GM23338 (cell line): ENCODE measurements at regions not wholly inside any gene's neighbourhood (a gene's known extent, or its start where the extent isn't known, plus 50 kb on each side); places are given as distances from the start of the nearest gene placed in this dataset.

Source experiments
- ATAC-seq: fragments of 200-7000 bp; cut with Tn5 transposase; 3 replicates; pipeline ENCODE4 v1.9.1; 2020
- DNase-seq: peaks from one replicate; pipeline ENCODE4 v3.0.0-alpha.2; 2015; ENCODE audit warnings: low spot score
- H2AFZ ChIP-seq: fragments of 200-600 bp; sonication (generic); 2 replicates; pipeline ENCODE4 v1.8.0; 2016; ENCODE audit warnings: antibody characterized with exemption, mild to moderate bottlenecking, moderate library complexity
- H3F3A ChIP-seq: fragments of 200-600 bp; sonication (generic); replicated peaks from 2 replicates; pipeline ENCODE4 v1.8.0; 2017; ENCODE audit warnings: antibody characterized with exemption, mixed run types, low read depth
- H3K27ac ChIP-seq: fragments of 200-600 bp; sonication (generic); 2 replicates; pipeline ENCODE4 v1.6.1; 2016; ENCODE audit warnings: low read depth
- H3K27me3 ChIP-seq: fragments of 200-600 bp; sonication (generic); 2 replicates; pipeline ENCODE4 v1.8.0; 2016; ENCODE audit warnings: mild to moderate bottlenecking, mixed run types, moderate library complexity; ENCODE audit not compliant: insufficient read depth
- H3K36me3 ChIP-seq: fragments of 200-600 bp; sonication (generic); 2 replicates; pipeline ENCODE4 v1.8.0; 2016; ENCODE audit warnings: mild to moderate bottlenecking; ENCODE audit not compliant: insufficient read depth
- H3K4me1 ChIP-seq: fragments of 200-600 bp; sonication (generic); 2 replicates; pipeline ENCODE4 v1.8.0; 2016; ENCODE audit warnings: mild to moderate bottlenecking, moderate library complexity; ENCODE audit not compliant: insufficient read depth
- H3K4me2 ChIP-seq: fragments of 200-600 bp; sonication (generic); 2 replicates; pipeline ENCODE4 v1.7.1; 2017; ENCODE audit warnings: mixed run types
- H3K4me3 ChIP-seq: fragments of 200-600 bp; sonication (generic); 2 replicates; pipeline ENCODE4 v1.6.1; 2016; ENCODE audit warnings: mixed run types
- H3K79me2 ChIP-seq: fragments of 200-600 bp; sonication (generic); replicated peaks from 2 replicates; pipeline ENCODE4 v1.8.0; 2017; ENCODE audit warnings: mild to moderate bottlenecking; ENCODE audit not compliant: insufficient read depth
- H3K9me2 ChIP-seq: fragments of 200-600 bp; sonication (generic); 2 replicates; pipeline ENCODE4 v1.8.0; 2017; ENCODE audit not compliant: insufficient read depth
- H4K20me1 ChIP-seq: fragments of 200-600 bp; sonication (generic); replicated peaks from 2 replicates; pipeline ENCODE4 v1.8.0; 2017; ENCODE audit warnings: mild to moderate bottlenecking; ENCODE audit not compliant: insufficient read depth
- H3K27ac Mint-ChIP-seq: 2 replicates; pipeline ENCODE4 v1.8.0; 2020; ENCODE audit warnings: inconsistent platforms, mild to moderate bottlenecking, moderate library complexity, mixed read lengths
- H3K27me3 Mint-ChIP-seq: 3 replicates; pipeline ENCODE4 v1.8.0; 2022; ENCODE audit warnings: low read depth, mild to moderate bottlenecking, moderate library complexity, mixed read lengths, inconsistent platforms; ENCODE audit not compliant: insufficient read depth, poor library complexity
- H3K36me3 Mint-ChIP-seq: 3 replicates; pipeline ENCODE4 v1.8.0; 2021; ENCODE audit warnings: low read depth, mild to moderate bottlenecking, inconsistent platforms, moderate library complexity, mixed read lengths
- H3K4me1 Mint-ChIP-seq: 3 replicates; pipeline ENCODE4 v1.8.0; 2020; ENCODE audit warnings: mild to moderate bottlenecking, inconsistent platforms, mixed read lengths
- H3K4me3 Mint-ChIP-seq: 3 replicates; pipeline ENCODE4 v1.8.0; 2021; ENCODE audit warnings: moderate library complexity, mild to moderate bottlenecking, inconsistent platforms, mixed read lengths
- H3K9me3 Mint-ChIP-seq: 3 replicates; pipeline ENCODE4 v1.8.0; 2020; ENCODE audit warnings: moderate library complexity, mild to moderate bottlenecking, inconsistent platforms, mixed read lengths
- CREB1 ChIP-seq: fragments of 250-450 bp; sonication (Bioruptor Pico); IDR thresholded peaks from 2 replicates; pipeline ENCODE4 v1.5.0; 2020; ENCODE audit warnings: low read depth, mild to moderate bottlenecking, moderate library complexity
- ETS1 ChIP-seq: IDR thresholded peaks from 2 replicates; pipeline ENCODE4 v1.6.1; 2016; ENCODE audit warnings: antibody characterized with exemption
- EZH2 ChIP-seq: fragments of 200-600 bp; sonication (generic); IDR thresholded peaks from one replicate; pipeline ENCODE4 v1.8.0; 2017; ENCODE audit warnings: antibody characterized with exemption, mild to moderate bottlenecking, low read depth; ENCODE audit not compliant: unreplicated experiment
- EZH2phosphoT487 ChIP-seq: fragments of 200-600 bp; sonication (generic); IDR thresholded peaks from one replicate; pipeline ENCODE4 v1.8.1; 2018; ENCODE audit warnings: antibody characterized with exemption; ENCODE audit not compliant: unreplicated experiment
- JUNB ChIP-seq: IDR thresholded peaks from one replicate; pipeline ENCODE4 v1.6.1; 2016; ENCODE audit warnings: antibody characterized with exemption; ENCODE audit not compliant: unreplicated experiment
- NANOG ChIP-seq: IDR thresholded peaks from 2 replicates; pipeline ENCODE4 v1.6.1; 2016; ENCODE audit warnings: antibody characterized with exemption, borderline replicate concordance
- POLR2AphosphoS5 ChIP-seq: IDR thresholded peaks from 2 replicates; pipeline ENCODE4 v1.6.1; 2016; ENCODE audit warnings: antibody characterized with exemption, low read depth
- REST ChIP-seq: IDR thresholded peaks from one replicate; pipeline ENCODE4 v1.6.1; 2018; ENCODE audit warnings: antibody characterized with exemption; ENCODE audit not compliant: unreplicated experiment
- STAT1 ChIP-seq: IDR thresholded peaks from one replicate; pipeline ENCODE4 v1.6.1; 2016; ENCODE audit warnings: antibody characterized with exemption; ENCODE audit not compliant: unreplicated experiment
- ZNF114 ChIP-seq: fragments of 250-450 bp; sonication (Bioruptor Pico); IDR thresholded peaks from 2 replicates; pipeline ENCODE4 v1.5.0; 2020; ENCODE audit warnings: mild to moderate bottlenecking, moderate library complexity
- ZNF331 ChIP-seq: fragments of 250-450 bp; sonication (Bioruptor Pico); IDR thresholded peaks from 2 replicates; pipeline ENCODE4 v1.5.0; 2020; ENCODE audit warnings: low read depth, mild to moderate bottlenecking, moderate library complexity
- TF ChIP-seq, protein P1 (sequence below): fragments of 250-450 bp; sonication (Bioruptor Pico); IDR thresholded peaks from 2 replicates; pipeline ENCODE4 v1.5.0; 2020; ENCODE audit warnings: mild to moderate bottlenecking, moderate library complexity
- TF ChIP-seq, protein P2 (sequence below), 2 experiments: fragments of 200-600 bp in 1 of 2; sonication (generic) in 1 of 2; conservative IDR thresholded peaks; 2 replicates each; pipeline versions ENCODE4 v1.5.1 to v1.6.1; 2016 to 2017; ENCODE audit warnings: antibody characterized with exemption in 2 of 2, low read depth in 2 of 2, mild to moderate bottlenecking in 2 of 2, moderate library complexity in 1 of 2

GRCh38 chr6:134720353-134721059, 229.4 kb downstream of the ALDH8A1 start:
- Histone ChIP-seq H4K20me1 (no peaks in the 10 kb centered on the region), H3K4me1 (no peaks in the 10 kb centered on the region), H2AFZ (peak overlapping the region; percentile 57; the same call in 1 of the 2 replicates), H3K4me2 (no peak overlapping the region), H3K27me3 (no peaks in the 10 kb centered on the region), H3K79me2 (no peaks in the 10 kb centered on the region), H3F3A (no peaks in the 10 kb centered on the region), H3K36me3 (no peaks in the 10 kb centered on the region), H3K27ac (no peak overlapping the region), H3K4me3 (no peak overlapping the region), H3K9me2 (no peaks in the 10 kb centered on the region)
- ATAC-seq (no peak), DNase-seq (no peak)
- TF ChIP-seq EZH2 (no peak), EZH2phosphoT487 (no peak), ETS1 (no peak), NANOG (no peak), REST (no peak), STAT1 (no peak), ZNF331 (CRISPR knock-in tag) (no peak), ZNF114 (no peak), JUNB (no peak), CREB1 (CRISPR knock-in tag) (no peak), POLR2AphosphoS5 (no peak)
- TF ChIP-seq, protein P1, sequence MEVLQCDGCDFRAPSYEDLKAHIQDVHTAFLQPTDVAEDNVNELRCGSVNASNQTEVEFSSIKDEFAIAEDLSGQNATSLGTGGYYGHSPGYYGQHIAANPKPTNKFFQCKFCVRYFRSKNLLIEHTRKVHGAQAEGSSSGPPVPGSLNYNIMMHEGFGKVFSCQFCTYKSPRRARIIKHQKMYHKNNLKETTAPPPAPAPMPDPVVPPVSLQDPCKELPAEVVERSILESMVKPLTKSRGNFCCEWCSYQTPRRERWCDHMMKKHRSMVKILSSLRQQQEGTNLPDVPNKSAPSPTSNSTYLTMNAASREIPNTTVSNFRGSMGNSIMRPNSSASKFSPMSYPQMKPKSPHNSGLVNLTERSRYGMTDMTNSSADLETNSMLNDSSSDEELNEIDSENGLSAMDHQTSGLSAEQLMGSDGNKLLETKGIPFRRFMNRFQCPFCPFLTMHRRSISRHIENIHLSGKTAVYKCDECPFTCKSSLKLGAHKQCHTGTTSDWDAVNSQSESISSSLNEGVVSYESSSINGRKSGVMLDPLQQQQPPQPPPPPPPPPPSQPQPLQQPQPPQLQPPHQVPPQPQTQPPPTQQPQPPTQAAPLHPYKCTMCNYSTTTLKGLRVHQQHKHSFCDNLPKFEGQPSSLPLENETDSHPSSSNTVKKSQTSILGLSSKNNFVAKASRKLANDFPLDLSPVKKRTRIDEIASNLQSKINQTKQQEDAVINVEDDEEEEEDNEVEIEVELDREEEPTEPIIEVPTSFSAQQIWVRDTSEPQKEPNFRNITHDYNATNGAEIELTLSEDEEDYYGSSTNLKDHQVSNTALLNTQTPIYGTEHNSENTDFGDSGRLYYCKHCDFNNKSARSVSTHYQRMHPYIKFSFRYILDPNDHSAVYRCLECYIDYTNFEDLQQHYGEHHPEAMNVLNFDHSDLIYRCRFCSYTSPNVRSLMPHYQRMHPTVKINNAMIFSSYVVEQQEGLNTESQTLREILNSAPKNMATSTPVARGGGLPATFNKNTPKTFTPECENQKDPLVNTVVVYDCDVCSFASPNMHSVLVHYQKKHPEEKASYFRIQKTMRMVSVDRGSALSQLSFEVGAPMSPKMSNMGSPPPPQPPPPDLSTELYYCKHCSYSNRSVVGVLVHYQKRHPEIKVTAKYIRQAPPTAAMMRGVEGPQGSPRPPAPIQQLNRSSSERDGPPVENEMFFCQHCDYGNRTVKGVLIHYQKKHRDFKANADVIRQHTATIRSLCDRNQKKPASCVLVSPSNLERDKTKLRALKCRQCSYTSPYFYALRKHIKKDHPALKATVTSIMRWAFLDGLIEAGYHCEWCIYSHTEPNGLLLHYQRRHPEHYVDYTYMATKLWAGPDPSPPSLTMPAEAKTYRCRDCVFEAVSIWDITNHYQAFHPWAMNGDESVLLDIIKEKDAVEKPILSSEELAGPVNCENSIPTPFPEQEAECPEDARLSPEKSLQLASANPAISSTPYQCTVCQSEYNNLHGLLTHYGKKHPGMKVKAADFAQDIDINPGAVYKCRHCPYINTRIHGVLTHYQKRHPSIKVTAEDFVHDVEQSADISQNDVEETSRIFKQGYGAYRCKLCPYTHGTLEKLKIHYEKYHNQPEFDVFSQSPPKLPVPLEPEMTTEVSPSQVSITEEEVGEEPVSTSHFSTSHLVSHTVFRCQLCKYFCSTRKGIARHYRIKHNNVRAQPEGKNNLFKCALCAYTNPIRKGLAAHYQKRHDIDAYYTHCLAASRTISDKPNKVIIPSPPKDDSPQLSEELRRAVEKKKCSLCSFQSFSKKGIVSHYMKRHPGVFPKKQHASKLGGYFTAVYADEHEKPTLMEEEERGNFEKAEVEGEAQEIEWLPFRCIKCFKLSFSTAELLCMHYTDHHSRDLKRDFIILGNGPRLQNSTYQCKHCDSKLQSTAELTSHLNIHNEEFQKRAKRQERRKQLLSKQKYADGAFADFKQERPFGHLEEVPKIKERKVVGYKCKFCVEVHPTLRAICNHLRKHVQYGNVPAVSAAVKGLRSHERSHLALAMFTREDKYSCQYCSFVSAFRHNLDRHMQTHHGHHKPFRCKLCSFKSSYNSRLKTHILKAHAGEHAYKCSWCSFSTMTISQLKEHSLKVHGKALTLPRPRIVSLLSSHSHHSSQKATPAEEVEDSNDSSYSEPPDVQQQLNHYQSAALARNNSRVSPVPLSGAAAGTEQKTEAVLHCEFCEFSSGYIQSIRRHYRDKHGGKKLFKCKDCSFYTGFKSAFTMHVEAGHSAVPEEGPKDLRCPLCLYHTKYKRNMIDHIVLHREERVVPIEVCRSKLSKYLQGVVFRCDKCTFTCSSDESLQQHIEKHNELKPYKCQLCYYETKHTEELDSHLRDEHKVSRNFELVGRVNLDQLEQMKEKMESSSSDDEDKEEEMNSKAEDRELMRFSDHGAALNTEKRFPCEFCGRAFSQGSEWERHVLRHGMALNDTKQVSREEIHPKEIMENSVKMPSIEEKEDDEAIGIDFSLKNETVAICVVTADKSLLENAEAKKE, result no peak
- TF ChIP-seq, protein P2, sequence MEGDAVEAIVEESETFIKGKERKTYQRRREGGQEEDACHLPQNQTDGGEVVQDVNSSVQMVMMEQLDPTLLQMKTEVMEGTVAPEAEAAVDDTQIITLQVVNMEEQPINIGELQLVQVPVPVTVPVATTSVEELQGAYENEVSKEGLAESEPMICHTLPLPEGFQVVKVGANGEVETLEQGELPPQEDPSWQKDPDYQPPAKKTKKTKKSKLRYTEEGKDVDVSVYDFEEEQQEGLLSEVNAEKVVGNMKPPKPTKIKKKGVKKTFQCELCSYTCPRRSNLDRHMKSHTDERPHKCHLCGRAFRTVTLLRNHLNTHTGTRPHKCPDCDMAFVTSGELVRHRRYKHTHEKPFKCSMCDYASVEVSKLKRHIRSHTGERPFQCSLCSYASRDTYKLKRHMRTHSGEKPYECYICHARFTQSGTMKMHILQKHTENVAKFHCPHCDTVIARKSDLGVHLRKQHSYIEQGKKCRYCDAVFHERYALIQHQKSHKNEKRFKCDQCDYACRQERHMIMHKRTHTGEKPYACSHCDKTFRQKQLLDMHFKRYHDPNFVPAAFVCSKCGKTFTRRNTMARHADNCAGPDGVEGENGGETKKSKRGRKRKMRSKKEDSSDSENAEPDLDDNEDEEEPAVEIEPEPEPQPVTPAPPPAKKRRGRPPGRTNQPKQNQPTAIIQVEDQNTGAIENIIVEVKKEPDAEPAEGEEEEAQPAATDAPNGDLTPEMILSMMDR (conservative IDR thresholded peaks at IDR 0.05; ENCODE audit: low read depth in 2 of 2), result no peak
- H3K27ac Mint-ChIP-seq, result no peak overlapping the region; the same call in 1 of the 2 replicates
- H3K4me3 Mint-ChIP-seq, result no peak overlapping the region
- no peaks in the 10 kb centered on the region for H3K9me3 Mint-ChIP-seq
- H3K36me3 Mint-ChIP-seq, result no peaks in the 10 kb centered on the region
- H3K4me1 Mint-ChIP-seq, result no peaks in the 10 kb centered on the region
- H3K27me3 Mint-ChIP-seq, result peaks cover 4% of the 10 kb centered on the region
